Activated CD4-positive, CD25-positive, alpha-beta regulatory T cell (primary cell): ENCODE measurements at regions not wholly inside any gene's neighbourhood (a gene's known extent, or its start where the extent isn't known, plus 50 kb on each side); places are given as distances from the start of the nearest gene placed in this dataset.

Experiments used
- DNase-seq, 4 experiments: peaks; one replicate each; lab custom pipeline; 2025; lab: John Stamatoyannopoulos, UW

DNA sequence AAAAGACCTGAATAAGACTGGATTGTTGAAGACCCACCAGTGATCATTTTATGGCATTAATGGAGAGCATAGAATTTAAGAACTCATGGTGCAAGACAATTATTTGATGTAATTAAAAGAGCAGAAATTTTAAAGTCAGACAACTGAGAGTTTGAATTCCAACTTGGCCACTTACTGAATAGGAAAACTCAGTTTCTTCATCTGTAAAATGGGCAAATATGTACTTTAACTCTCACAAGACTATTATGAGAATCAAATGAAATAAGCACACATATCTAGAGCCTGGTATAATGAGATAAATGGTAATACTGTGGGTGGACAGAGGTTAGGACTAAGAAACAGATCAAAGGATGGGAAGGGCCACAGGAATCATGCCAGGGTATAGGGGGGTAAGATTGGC is 88.0 kb downstream of the SOX9 start:
- DNase-seq = no peak

DNA sequence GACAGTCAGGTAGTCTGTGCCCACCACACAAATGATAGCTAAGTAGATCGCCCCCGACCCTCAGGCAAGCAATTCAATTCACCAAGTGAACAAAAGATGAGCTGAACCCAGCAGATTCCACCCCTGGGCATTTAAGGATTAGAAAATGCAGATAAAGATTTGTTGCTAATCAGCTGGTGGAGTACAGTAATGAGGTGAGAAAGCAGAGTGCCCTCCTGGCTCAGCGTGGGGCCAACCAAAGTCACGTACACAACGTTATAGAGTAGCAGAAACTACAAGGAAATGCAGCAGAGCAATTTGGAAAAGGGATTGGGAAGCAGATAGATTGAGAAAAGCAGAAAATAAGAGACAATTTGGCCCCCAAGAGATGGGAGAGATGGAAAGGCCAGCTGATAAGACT is 91.2 kb downstream of the SOX9 start:
- no peak for DNase-seq

DNA sequence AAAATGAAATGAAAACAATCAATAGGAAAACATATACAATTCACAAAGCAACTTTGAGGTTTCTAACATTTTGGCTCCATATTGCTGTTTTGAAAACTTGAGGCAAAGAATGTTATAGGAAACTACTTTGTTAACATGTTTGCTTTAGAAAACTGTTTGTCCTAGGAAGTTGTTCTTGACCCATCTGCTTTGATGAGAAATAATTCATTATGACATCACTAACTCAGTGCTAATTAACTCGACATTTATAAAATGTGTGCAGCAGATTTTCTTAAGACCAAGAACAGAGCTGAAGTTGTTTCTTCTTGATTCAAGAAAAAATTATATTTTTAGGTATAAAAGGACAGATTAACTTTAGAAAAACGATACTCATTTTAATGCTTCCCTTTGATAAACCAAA is 94.7 kb downstream of the SOX9 start:
- DNase-seq = no peak

DNA sequence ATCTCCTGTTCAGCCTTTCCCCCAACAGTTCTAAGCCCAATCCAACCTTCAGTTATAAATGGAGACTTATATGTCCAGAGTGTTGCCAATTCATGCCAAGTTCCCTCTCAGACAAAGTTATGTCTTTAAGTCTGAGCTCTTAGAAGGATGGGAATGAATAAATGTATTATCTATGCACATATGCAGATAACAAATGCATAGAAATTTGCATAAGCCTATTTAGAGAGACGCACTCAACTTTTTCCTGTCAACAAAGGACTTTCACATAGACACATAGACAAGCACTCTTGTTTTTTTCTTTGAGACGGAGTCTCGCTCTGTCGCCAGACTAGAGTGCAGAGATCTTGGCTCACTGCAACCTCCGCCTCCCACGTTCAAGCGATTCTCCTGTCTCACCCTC is 95.1 kb downstream of the SOX9 start:
- no peak for DNase-seq

DNA sequence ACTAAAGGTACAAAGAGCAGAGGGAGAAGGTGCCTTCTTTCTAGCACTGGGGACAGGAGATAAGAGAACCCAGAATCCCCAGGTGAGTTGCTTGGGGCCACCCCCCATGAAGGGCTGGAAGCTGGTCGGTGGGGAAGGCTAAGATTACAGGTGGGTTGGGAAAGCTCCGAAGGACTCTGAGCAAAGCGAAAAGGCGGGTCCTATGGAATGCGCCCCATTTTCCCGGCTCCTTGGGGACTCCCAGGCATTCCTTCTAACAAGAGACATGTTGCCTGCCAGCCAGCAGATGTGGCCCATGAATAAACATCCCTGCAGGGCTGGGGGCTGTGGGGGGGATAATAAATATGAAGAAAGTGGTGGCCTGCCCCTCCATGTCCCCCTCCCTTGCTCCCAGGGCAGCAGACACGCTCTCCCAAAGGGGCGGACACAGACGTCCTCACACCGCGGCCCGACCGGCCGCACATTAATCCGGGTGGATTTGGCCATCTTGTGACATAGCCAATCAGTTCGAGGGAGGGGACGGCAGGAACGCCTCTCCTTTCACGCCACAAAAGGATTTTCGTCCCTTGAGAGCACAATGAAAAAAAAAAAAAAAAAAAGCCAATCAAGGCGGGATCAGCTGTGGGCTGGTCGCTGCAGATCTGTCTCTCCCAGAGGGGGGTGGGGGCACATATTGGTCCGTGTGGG is 98.5 kb downstream of the SOX9 start:
- no peak for DNase-seq

DNA sequence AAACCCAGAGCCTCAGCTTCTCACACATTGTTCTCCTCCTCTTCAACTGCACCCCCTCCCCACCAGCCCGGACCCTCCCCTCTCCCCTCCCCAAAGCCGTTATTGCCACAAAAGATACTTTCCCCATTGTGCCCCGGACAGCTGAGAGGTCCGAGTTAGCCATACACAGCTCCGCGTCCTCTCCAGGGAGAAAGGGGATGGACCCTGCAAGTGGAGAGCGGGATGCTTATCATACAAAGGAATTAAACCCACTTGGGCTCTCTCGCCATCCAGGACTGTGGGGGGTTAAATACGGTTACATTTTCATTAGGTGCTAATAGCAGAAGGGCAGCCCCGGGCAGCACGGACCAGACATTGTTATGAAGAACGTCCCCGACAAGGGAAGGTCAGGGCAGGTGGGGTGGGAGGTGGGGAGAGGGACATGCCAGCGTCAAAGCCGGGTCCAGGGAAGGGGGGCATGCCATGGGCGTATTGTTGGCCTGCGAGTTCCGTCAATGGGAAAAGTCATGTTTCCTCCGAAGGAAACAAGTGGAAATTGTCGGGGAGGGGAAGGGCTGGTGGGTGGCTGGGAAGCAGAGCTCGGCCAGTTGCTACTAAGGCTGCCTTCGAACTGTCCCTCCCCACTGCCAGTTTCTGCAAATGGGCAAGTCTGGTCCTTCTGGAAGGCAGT is 99.1 kb downstream of the SOX9 start:
- DNase-seq = no peak

DNA sequence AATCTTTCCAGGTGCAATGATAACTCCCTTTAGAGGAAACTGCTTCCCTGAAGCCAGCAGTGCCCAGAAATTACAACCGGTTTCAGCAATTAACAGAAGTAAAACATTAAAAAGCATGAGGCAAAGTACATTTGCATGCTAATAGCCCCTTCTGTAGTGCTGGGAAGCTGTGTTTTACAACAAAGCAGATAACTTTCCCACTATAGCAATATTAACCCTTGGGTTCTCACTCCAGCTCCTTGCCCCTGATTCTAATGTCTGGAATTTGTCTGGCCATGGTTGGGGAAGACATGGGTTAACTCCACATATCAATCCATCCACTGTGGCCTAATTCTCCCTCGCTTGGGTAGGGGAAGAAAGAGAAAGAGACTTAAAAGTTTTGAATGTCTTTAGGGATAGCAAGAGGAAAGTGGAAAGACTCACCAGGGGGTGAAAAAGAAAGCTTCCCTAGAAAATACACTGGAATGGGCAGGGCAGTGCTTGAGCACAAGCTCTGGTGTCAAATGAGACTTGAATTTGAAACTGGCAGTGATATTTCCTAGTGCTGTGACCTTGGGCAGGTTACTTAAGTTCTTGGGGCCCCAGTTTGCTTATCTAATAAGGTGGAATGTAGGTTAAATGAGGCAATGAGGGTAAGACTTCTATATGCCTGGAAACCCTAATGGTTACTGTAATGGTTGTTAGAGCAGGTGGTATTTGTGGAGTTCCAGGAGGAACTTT is 102.0 kb downstream of the SOX9 start:
- no peak for DNase-seq

DNA sequence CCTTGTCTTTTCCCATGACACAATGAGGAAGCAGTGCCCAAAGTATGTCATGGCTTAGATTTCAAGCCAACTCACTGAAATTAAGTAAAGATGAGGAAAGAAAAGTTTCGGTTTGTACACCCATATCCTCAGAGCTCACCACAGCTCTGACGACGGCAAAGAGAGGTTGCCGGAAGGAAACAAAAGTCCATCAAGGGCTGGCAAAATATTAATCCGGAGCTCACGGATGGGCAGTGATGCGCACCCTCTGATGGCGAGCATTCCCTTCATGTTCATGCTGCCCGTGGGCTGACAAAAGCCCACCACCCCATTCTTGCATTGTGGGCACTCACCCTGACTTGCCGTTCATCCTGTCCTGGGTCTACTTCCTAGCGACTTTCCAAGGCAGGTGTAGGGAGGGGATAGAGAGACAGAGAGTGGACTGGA is 103.1 kb downstream of the SOX9 start:
- no peak for DNase-seq

DNA sequence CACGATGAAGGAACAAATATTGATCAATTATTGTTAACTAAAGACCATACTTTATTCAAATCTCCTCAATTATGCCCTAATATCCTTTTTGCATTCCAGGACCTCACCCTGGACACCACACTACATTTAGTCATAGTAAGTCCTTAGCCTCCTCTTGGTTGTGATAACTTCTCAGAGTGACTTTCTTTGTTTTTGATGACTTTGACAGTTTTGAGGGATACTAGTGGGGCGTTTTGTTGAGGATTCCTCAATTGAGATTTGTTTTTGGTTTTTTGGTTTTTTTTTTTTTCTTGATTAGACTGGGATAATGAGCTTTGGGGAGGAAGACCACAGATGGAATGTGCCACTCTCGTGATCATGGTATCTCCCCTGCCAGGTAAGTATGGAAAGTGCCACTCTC is 105.5 kb downstream of the SOX9 start:
- no peak for DNase-seq

DNA sequence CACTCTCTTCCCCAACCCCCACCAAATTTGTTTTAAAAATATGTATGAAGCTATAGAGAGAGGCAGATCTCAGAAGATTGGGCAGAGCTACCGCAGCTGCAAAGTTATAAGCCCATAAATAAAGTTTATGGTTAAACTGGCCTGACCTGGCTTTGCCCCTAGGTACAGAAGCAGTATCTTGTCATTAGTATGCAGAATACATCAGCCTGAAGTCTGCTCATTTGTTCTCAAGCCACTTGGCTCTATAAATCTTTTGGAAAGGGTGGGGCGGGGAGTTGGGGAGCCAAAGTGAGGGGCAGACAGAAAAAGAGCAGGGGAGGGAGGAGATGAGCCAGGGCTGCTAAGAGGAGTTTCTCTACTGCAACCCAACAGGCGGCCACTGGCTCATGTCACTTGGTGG is 113.2 kb downstream of the SOX9 start:
- no peak for DNase-seq

DNA sequence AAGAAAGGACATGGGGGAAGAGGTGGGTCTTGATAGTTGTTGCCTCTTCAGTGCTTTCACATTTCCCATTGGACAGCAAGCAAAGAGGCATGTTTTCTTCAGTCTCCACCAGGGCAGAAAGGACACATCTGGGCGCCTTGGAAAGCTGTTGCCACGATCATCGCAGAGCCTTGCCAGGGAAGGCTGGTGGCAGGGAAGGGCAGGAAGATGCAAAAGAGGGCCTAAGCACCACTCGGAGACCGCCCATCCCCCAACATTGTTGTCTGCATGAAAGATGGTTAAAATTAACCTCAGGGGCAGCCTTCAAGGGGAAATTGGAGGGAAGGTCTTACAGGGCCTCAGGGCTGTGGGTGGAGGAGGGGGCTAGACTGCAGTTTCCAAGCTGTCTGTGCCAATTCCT is 114.2 kb downstream of the SOX9 start:
- DNase-seq = no peak

DNA sequence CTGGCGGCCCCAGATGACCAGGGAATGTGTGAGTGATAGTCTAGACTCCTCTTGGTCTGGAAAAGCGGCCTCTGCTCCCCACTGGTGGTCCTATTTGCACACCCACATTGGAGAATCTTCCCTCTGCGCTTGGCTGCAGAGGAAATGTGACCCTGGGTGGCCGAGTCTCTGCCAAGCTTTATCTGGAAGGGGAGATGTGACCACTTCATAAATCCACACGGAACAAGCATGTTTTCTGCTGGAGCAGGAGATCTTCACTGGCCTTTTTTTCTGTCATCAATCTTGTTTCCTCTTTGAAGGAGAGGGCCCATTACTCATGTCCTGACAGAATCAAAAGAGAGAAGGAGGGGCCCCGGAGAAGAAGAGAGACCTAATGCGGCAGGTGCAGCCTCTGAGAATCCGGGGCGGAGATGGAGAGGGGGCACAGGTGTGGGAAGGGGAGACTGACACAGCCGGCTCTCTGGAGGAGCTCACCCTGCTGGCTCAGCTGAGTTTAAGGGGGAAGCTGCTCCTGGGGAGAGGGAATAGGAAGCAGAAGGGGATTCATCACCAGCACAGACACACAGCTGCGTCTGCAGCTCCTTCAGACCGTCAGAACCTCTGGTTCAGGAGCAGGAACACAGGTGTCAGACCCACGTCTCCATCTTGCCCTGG is 116.3 kb downstream of the SOX9 start:
- no peak for DNase-seq

DNA sequence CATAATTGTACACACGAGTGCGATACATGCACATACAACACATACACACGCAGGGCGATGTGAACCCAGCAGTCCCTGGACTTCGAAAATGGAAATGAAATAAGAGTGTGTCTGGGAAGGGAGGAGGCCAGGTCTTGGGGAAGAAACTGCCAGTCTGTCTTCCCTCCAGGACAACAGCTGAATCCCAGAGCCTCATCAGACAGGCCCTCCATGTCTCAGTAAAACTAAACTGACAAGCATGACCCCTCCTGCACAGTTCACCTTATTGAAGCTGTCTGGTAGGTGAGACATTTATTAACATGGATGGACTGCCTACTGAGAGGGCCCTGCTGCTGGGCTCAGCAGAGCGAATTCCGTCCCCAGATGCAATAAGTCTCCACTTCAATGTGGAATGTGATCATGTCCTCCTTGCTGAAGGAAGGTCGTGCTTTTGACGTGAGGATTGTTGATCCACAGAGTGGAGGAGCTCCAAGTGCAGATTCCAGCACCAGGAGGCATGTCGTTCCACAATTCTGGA is 117.4 kb downstream of the SOX9 start:
- DNase-seq = no peak

DNA sequence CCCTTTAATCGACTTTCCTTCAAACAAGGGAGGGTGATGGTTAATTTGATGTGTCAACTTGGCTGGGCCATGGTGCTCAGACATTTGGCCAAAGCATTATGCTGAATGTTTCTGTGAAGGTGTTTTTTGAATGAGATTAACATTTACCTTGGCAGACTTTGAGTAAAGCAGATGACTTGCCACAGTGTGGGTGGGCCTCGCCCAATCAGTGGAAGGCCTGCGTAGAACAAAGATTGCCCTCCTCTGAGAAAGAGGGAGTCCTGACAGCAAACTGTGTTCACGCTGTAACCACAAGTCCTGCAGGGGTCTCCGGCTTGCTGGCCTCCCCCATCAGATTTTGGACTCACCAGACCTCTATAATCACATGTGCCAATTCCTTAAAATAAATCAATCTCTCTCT is 118.7 kb downstream of the SOX9 start:
- no peak for DNase-seq

DNA sequence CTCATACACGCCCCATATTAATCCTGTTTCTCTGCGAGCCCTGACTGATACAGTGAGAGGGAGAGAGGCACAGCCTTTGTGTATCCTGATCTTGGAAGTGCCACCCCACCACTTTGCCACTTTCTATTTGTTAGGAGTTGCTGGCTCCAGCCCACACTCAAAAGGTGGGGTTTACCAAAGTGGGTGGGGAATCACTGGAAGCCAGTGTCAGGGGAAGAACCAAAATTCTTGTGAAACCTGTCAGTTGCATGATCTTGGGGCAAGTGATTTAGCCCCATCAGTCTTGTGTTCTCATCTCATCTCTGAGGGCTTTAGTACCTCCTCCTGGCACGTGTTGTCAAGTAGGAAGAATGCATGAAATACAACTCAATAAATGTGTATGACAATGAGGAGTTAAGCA is 119.5 kb downstream of the SOX9 start:
- no peak for DNase-seq

DNA sequence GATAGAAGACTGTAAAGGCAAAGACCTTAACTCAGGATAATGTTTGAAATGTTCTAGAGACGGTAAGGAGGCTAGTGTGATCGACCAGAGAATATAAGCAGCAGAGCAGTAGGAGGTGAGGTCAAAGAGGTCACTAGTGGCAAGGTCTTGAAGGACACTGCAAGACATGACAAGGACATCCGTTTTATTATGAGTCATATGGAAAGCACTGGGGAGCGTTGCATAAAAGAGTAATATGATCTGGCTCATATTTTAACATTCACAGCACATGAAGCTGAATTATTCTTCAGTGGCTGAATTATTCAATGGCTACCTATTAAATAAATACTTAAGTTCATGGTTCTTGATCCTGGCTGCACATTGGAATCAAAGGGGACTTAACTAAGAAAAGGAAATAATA is 123.7 kb downstream of the SOX9 start:
- no peak for DNase-seq

DNA sequence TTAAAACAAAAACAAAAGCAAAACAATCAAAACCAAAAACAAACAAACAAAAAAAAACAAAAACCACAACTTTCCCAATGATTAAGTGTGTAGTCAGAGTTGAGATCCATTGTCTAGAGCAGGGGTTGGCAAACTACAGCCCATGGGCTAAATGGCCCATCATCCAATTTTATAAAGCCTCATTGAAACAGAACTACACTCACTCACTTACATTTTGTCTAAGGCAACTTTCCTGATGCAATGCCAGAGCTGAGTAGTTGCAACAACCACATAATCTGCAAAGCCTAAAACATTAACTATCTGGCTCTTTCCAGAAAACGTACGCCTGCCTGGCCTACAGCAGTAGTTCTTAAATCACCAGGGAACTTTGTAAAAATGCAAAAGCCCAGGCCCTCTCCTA is 124.1 kb downstream of the SOX9 start:
- DNase-seq = no peak

DNA sequence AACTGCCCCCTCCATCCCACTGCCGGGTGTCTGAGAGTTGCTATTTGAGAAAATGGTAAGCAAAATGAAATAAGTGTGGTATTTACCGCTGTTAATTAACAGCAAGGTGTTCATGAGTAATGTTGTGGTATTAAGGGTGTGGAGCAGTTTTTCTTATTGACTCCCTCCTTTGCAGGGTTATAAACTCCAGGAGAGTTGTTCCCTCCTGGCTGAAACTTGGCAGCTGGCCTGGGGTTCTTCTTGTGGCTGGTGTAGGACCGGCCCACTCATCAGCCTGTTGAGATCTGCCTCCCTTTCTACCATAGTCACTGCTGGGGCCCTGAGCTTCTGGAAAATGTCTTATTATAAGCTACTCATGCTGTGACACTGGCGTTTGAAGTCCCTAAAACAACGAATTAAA is 128.6 kb downstream of the SOX9 start:
- no peak for DNase-seq

DNA sequence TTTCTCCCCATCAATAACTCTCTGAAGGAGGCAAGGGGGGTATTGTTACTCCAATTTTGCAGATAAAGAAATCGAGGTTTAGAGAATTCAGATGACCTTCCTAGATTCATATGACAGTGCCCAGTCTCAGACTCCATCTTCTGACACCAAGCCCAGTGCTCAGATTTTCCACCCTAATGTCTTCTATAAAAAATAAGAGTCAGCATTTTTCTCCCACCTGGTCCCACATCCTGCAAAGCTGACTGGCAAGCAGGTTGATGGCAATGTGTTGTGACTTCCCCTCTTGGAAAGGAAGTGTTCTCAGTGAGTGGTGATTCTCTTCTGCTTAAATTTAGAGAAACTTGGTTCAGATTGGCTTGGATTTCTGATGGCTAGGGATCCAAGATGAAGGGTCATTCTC is 129.4 kb downstream of the SOX9 start:
- DNase-seq = no peak

DNA sequence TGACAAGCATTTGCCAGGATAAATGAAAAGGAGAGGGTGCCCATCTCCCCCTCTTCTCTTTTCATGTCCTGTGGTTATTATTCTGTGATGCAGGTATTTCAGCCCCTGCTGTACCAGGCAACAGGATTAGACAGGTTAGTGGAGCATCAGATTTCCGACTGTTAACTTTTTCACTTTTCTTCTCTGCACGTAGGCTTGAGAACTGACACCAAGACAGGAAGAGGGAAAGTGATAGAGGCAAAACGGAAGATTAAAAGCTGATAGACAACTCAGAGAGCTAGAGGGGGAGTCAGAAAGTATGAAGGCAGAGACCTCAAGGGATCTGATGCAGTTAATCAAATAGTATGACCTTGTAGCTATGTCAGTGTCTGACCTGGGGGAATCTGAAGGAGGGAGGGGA is 132.8 kb downstream of the SOX9 start:
- DNase-seq = no peak

DNA sequence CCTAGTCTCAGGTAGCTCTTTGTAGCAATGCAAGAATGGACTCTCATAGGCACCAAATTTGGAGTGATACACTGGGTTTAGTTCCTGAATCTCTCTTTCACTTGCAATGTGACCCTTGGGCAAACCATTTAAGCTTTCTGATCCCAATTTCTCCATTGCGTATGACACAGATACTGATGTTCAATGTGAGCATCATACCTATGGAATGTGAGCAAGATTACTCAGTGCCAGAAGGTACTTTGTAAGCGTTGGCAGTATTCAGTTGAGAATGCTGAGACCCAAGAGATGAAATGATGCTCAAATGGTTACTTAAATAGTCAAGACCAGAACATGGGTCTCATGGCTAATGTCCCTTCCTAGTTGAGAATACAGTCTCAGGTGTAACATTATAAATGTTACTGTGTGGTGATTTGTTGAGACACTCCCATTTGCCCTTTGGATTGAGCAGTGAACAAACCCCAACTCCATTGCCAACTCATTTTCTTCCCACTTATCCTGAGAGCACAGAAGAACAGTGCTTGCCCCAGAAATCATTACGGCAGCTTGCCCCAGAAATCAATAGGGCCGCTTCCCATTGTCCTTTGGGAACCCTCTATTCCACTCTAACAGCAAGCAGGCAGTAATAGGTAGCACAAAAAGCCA is 134.1 kb downstream of the SOX9 start:
- DNase-seq = no peak

DNA sequence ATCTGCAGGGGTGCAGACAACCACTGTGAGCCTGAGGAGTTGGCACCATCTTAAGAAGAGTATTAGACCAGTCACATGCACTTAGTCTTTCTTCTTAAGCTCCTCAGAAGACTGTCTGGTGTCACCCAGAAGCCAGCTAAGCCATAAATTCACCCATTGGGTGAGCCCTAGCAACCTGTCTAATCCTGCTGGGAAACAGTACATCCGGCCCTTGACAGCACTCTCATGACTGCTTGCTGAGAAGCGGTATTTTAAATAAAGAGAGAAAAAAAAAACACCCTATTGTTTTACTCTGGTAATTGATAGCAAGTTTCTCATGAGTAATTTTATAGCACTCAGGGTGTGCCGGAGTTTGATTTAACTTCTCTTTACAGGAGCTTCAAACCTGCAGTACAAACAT is 134.7 kb downstream of the SOX9 start:
- DNase-seq = no peak
